Keratinocyte (primary cell): ENCODE measurements at regions not wholly inside any gene's neighbourhood (a gene's known extent, or its start where the extent isn't known, plus 50 kb on each side); places are given as distances from the start of the nearest gene placed in this dataset.

Source experiments
- DNase-seq: peaks from one replicate; pipeline ENCODE4 v3.0.0-alpha.2; 2011; ENCODE audit warnings: low read depth, missing footprints, low spot score
- FAIRE-seq: peaks from 2 replicates; lab custom pipeline; 2011; peaks lifted over from hg19 to GRCh38; lab: Jason Lieb, UNC
- H2AFZ ChIP-seq: 2 replicates; pipeline ENCODE4 v1.6.0; 2012; ENCODE audit warnings: low read length, control low read depth, inconsistent platforms; ENCODE audit not compliant: control insufficient read depth
- H3K27ac ChIP-seq: 2 replicates; pipeline ENCODE4 v1.5.1; 2011; ENCODE audit warnings: low read length; ENCODE audit not compliant: control insufficient read depth, insufficient read depth
- H3K27me3 ChIP-seq: 3 replicates; pipeline ENCODE4 v1.6.0; 2011; ENCODE audit warnings: low read length; ENCODE audit not compliant: control insufficient read depth, insufficient read depth; ENCODE audit errors: extremely low read depth
- H3K36me3 ChIP-seq, 2 experiments: 2 replicates in 1 of 2; 3 replicates in 1 of 2; pipeline ENCODE4 v1.5.1; 2011; ENCODE audit warnings: low read length in 2 of 2, mild to moderate bottlenecking in 1 of 2; ENCODE audit not compliant: control insufficient read depth in 2 of 2, insufficient read depth in 2 of 2; ENCODE audit errors: extremely low read depth in 1 of 2
- H3K4me1 ChIP-seq: 3 replicates; pipeline ENCODE4 v1.5.1; 2011; ENCODE audit warnings: low read length; ENCODE audit not compliant: control insufficient read depth, insufficient read depth; ENCODE audit errors: extremely low read depth
- H3K4me2 ChIP-seq: 3 replicates; pipeline ENCODE4 v1.6.0; 2011; ENCODE audit warnings: low read depth, low read length; ENCODE audit not compliant: control insufficient read depth, insufficient read depth; ENCODE audit errors: extremely low read depth
- H3K4me3 ChIP-seq, 3 experiments: fragments of 200-600 bp in 1 of 3; sonication (generic) in 1 of 3; 2 replicates in 2 of 3; 3 replicates in 1 of 3; pipeline ENCODE4 v1.5.1; 2011 to 2016; ENCODE audit warnings: low read length in 3 of 3, mild to moderate bottlenecking in 3 of 3, control low read depth in 2 of 3, inconsistent platforms in 1 of 3, low read depth in 1 of 3, mixed read lengths in 1 of 3, mixed run types in 1 of 3, moderate library complexity in 1 of 3; ENCODE audit not compliant: control insufficient read depth in 2 of 3, insufficient read depth in 2 of 3; ENCODE audit errors: extremely low read depth in 1 of 3
- H3K79me2 ChIP-seq: 2 replicates; pipeline ENCODE4 v1.6.0; 2012; ENCODE audit warnings: low read length; ENCODE audit not compliant: control insufficient read depth, insufficient read depth
- H3K9ac ChIP-seq: 3 replicates; pipeline ENCODE4 v1.6.0; 2011; ENCODE audit warnings: low read length; ENCODE audit not compliant: control insufficient read depth, insufficient read depth; ENCODE audit errors: extremely low read depth
- H3K9me1 ChIP-seq: 3 replicates; pipeline ENCODE4 v1.6.0; 2011; ENCODE audit warnings: low read length; ENCODE audit not compliant: control insufficient read depth, insufficient read depth; ENCODE audit errors: extremely low read depth
- H3K9me3 ChIP-seq: 2 replicates; pipeline ENCODE4 v1.5.1; 2012; ENCODE audit warnings: low read depth, low read length; ENCODE audit not compliant: control insufficient read depth
- H4K20me1 ChIP-seq: 3 replicates; pipeline ENCODE4 v1.6.0; 2011; ENCODE audit warnings: low read length; ENCODE audit not compliant: control insufficient read depth, insufficient read depth; ENCODE audit errors: extremely low read depth
- EZH2 ChIP-seq: IDR thresholded peaks from one replicate; pipeline ENCODE4 v1.6.1; 2012; ENCODE audit warnings: inconsistent platforms, mild to moderate bottlenecking, low read length, moderate library complexity
- dilution Hi-C: fragments of 300-500 bp; cut with MboI; formaldehyde crosslinking; loops from one replicate; pipeline ENCODE4 v1.7.0; 2020; ENCODE audit warnings: low sequenced_read_pairs; ENCODE audit not compliant: extremely low pct_ligation_motif_present
- TF ChIP-seq, protein P1 (sequence below), 3 experiments: IDR thresholded peaks in 1 of 3; conservative IDR thresholded peaks in 1 of 3; optimal IDR thresholded peaks in 1 of 3; 2 replicates in 2 of 3; 3 replicates in 1 of 3; pipeline versions ENCODE3 to v1.5.1; 2011; ENCODE audit warnings: low read length in 3 of 3, mild to moderate bottlenecking in 3 of 3, moderate library complexity in 2 of 3, control low read depth in 1 of 3, inconsistent platforms in 1 of 3; ENCODE audit not compliant: insufficient read depth in 2 of 3; ENCODE audit errors: extremely low read depth in 1 of 3

DNA sequence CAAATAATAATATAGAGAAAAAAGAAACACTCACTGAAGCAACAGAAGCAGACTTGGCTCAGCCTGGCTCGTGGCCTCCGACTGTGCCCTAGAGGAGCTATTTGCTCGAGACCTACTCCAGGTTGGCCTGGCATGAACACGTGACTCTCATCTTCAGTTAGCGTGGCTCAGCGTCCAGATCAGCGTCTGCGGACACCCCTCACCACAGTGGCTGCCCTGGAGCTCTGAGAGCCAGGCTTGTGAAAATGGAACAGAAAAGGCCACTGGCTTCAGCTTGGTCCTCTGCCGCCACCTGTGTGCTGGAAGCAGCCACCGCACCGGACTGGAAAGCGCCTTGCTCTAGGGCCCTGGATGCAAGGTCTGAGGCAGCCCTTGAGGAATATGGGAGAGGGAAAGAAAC, 1184.0 kb upstream of the GYPC start:
- Histone ChIP-seq H3K9ac (no peak overlapping the region), H3K4me1 (no peaks in the 10 kb centered on the region), H3K4me2 (no peak overlapping the region), H3K9me3 (no peaks in the 10 kb centered on the region), H3K4me3 (no peak overlapping the region), H3K36me3 (no peaks in the 10 kb centered on the region), H2AFZ (no peak overlapping the region), H4K20me1 (no peaks in the 10 kb centered on the region), H3K9me1 (no peaks in the 10 kb centered on the region), H3K79me2 (no peaks in the 10 kb centered on the region), H3K27me3 (no peaks in the 10 kb centered on the region), H3K27ac (no peak overlapping the region)
- FAIRE-seq (no peak), DNase-seq (no peak)
- no peak for TF ChIP-seq EZH2
- TF ChIP-seq, protein P1, sequence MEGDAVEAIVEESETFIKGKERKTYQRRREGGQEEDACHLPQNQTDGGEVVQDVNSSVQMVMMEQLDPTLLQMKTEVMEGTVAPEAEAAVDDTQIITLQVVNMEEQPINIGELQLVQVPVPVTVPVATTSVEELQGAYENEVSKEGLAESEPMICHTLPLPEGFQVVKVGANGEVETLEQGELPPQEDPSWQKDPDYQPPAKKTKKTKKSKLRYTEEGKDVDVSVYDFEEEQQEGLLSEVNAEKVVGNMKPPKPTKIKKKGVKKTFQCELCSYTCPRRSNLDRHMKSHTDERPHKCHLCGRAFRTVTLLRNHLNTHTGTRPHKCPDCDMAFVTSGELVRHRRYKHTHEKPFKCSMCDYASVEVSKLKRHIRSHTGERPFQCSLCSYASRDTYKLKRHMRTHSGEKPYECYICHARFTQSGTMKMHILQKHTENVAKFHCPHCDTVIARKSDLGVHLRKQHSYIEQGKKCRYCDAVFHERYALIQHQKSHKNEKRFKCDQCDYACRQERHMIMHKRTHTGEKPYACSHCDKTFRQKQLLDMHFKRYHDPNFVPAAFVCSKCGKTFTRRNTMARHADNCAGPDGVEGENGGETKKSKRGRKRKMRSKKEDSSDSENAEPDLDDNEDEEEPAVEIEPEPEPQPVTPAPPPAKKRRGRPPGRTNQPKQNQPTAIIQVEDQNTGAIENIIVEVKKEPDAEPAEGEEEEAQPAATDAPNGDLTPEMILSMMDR (optimal IDR thresholded peaks at IDR 0.05 in 1 of 3, IDR thresholded peaks at IDR 0.05 in 1 of 3, conservative IDR thresholded peaks at IDR 0.05 in 1 of 3; ENCODE audit: extremely low read depth in 1 of 3, insufficient read depth in 2 of 3, low read length in 3 of 3), result peak in 2 of 3 experiments; percentile 17 to 44
- dilution Hi-C loops, result no loop called here

DNA sequence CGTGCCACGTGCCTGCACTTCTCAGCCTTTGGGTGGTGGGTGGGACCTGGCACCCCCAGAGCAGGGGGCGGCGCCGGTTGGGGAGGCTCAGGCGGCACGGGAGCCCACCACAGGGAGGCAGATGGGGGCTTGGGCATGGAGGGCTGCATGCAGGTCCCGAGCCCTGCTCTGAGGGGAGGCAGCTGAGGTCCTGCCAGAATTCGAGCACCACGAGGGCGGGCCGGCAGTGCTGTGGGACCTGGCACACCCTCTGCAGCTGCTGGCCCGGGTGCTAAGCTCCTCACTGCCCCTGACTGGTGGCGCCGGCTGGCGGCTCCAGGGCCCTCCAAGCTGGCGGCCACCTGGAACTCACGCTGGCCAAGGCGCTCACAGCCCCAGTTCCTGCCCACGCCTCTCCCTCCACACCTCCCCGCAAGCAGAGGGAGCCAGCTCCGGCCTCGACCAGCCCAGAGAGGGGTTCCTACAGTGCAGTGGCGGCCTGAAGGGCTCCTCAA, 1176.8 kb upstream of the GYPC start:
- Histone ChIP-seq H3K27me3 (no peaks in the 10 kb centered on the region), H4K20me1 (no peaks in the 10 kb centered on the region), H3K9me1 (no peaks in the 10 kb centered on the region), H3K4me2 (no peak overlapping the region), H3K9ac (no peak overlapping the region), H3K27ac (no peak overlapping the region), H3K79me2 (no peaks in the 10 kb centered on the region), H2AFZ (no peak overlapping the region), H3K4me1 (no peaks in the 10 kb centered on the region), H3K9me3 (no peaks in the 10 kb centered on the region), H3K36me3 (no peaks in the 10 kb centered on the region), H3K4me3 (no peak overlapping the region)
- no peak for DNase-seq
- no peak for TF ChIP-seq EZH2
- TF ChIP-seq, protein P1 (optimal IDR thresholded peaks at IDR 0.05 in 1 of 3, IDR thresholded peaks at IDR 0.05 in 1 of 3, conservative IDR thresholded peaks at IDR 0.05 in 1 of 3; ENCODE audit: extremely low read depth in 1 of 3, insufficient read depth in 2 of 3, low read length in 3 of 3), result no peak
- FAIRE-seq, result no peak
- dilution Hi-C loops, result no loop called here
